Fibroblast of skin of left quadriceps (primary cell): ENCODE measurements at regions not wholly inside any gene's neighbourhood (a gene's known extent, or its start where the extent isn't known, plus 50 kb on each side); places are given as distances from the start of the nearest gene placed in this dataset.
"Not testable (repeated sequence)": the region's sequence is repeated elsewhere in the genome, so short reads cannot be mapped to it uniquely, and the experiment has no call there.

ENCODE experiments used
- DNase-seq, 2 experiments: peaks; one replicate each; pipeline ENCODE4 v3.0.0-alpha.2; 2013; ENCODE audit warnings: low read depth in 2 of 2

DNA sequence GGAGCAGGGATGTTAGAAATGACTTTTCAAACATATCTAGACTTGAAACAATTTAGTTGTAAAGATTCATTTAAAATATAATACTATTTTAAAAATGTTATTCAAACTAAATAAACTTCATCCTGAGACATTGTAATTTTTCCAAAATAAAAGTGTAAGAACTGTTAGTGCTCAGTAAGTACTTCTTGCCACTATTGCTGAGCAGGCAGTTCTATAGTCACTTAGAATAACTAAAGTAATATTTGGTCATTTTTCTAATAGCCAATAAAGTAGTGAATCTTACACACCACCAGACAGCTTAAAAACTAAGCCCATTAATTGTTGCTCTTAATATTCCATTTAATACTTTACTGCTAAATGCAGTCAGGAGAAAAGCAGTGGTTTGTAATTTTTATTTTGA lies 1120.0 kb upstream of the CDH10 start:
- no peak for DNase-seq

DNA sequence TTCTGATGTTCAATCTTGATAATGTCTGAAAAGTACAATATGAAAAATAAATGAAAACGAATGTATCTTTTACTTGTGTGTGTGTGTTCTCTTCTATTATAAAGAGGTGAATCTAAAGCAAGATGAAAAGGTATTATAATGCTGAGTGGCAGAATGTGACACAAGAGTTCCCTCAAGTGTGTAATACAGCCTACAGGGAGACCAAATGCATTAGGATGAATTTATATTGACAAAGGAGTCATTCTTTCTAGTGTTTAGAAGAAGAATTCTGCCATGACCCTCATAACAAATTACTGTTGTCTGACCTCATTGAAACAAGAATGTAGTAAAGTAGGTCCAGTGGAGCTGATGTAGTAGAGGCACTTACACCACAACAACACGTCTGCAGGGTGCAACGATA lies 1119.0 kb upstream of the CDH10 start:
- DNase-seq: no peak

GRCh38 chr5:25754895-25755294 lies 1110.1 kb upstream of the CDH10 start:
- no peak for DNase-seq

GRCh38 chr5:25744908-25745307 lies 1100.1 kb upstream of the CDH10 start:
- no peak for DNase-seq

DNA sequence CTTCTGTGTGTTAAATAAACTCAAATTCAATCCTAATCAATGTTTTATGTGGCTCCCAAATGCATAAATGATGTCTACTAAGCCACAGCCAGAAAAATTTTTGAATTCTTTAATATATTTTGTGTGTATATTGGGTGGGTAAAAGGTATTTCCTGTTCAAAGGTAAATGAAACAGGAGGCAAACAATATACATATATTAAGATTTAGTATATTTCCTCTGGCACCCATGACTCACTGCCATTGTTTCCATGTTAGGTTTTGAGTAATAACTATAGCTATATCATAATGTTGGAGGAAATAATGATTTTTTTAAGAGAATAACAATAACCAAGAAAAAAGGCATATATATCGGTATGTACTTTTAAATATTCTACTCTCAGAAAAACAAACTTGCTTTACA lies 1071.9 kb upstream of the CDH10 start:
- DNase-seq: no peak

GRCh38 chr5:25713259-25713658 lies 1068.5 kb upstream of the CDH10 start:
- DNase-seq: no peak

DNA sequence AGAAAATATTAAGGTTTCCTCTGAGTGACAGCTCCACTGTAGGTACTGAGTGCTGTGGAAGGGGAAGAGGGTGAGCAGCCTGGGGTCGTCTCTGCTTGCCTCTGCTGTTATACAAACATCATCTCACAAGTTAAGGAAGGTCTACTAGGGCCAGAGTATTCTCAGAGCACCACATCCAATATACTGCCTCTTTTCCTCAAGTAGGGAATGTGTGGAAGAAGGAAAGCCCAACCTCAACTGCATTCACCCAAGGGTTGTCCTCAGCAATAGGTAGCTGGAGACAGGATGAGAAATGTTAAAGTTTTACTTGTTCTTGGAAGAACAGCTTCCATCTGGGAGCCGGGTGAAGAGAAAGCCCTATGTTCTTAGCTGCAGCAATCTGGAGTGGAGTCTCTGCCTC lies 1062.3 kb upstream of the CDH10 start:
- no peak for DNase-seq

- DNase-seq: no peak
Observed at GRCh38 chr5:25701936-25702335, 1057.2 kb upstream of the CDH10 start.

DNA sequence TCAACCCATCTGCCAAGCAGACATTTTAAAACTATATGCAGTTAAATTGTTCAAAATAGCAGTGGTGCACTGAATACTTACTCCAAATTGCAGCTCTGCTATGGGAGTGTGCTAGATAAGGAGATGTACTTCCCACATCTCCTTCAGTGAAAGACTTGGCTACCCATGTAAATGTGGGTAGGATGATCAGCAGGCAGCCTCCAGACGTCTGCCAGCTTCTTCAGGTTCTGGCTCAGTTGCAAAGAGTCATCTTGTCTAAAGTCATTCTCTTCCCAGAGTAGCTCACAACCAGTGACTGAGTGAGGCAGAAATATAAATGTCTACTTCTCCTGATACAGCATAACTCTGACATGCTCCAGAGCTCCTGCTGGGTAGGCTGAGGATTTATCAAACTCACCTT lies 1050.0 kb upstream of the CDH10 start:
- DNase-seq: no peak

DNA sequence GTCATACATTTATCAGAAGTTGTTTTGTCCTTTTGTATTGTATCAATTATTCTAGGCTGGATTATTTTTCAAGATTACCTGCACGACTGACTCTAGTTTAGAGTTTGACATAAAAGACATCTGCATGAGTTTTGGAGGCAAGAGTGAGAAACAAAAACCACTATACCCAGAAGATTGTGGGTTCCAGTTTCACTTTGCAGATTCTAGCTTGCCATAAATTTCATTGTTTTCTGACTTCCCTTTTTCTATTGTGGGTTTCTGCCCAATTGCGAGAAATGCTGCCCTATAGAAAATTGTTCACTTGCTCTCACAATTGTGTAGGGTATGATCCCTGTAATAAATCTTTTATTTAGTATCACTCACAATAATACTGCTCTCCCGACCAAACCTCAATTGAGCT lies 1043.4 kb upstream of the CDH10 start:
- DNase-seq: no peak

- DNase-seq: no peak
Observed at GRCh38 chr5:25669645-25670401, 1025.0 kb upstream of the CDH10 start.

GRCh38 chr5:25662610-25663009 lies 1017.8 kb upstream of the CDH10 start:
- no peak for DNase-seq

DNA sequence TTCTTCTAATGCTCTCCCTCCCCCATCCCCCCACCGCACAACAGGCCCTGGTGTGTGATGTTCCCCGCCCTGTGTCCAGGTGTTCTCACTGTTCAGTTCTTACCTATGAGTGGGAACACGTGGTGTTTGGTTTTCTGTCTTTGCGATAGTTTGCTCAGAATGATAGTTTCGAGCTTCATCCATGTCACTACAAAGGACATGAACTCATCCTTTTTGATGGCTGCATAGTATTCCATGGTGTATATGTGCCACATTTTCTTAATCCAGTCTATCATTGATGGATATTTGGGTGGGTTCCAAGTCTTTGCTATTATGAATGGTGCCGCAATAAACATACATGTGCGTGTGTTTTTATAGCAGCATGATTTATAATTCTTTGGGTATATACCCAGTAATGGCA lies 1005.5 kb upstream of the CDH10 start:
- not testable (repeated sequence) for DNase-seq

DNA sequence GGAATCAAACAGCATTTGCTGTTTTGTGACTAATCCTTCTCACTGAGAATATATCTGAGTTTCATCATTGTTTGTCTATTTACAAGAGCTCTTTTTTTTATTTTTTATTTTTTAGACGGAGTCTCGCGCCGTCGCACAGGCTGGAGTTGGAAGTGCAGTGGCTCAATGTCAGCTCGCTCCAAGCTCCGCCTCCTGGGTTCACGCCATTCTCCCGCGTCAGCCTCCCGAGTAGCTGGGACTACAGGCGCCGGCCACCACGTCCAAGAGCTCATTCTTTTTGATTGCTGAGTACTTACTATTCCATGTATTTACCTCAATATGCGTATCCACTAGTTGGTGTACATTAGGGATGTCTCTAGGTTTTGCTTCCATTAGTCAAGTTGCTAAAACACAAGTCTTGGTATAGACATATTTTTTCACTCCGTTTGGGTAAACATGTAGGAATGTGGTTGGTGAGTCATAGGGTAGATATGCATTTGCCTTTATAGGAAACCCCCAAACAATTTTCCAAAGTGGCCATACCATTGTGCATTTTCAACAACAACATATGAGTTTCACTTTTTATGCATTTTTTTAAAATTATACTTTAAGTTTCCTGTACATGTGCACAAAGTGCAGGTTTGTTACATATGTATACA lies 1005.0 kb upstream of the CDH10 start:
- no peak for DNase-seq

GRCh38 chr5:25646421-25647341 lies 1001.9 kb upstream of the CDH10 start:
- no peak for DNase-seq

DNA sequence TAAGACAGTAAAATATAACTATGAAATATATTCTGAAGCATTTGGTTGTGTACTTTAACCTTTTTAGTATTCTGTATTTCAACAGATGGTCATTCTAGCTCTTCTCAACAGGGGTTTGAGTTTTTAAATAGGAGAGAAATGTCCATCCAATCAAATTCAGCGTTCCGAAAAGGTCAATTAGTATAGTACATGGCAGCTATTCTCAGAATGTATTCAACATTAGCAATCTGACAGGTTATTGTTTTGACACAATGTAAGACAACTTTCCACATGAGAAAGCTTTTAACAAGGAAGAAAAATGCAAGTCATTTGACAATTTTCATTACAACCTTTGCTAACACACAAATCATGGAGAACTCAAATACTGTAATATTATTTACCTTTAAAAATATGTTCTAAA lies 996.3 kb upstream of the CDH10 start:
- no peak for DNase-seq

GRCh38 chr5:25619273-25619672 lies 974.5 kb upstream of the CDH10 start:
- no peak for DNase-seq

DNA sequence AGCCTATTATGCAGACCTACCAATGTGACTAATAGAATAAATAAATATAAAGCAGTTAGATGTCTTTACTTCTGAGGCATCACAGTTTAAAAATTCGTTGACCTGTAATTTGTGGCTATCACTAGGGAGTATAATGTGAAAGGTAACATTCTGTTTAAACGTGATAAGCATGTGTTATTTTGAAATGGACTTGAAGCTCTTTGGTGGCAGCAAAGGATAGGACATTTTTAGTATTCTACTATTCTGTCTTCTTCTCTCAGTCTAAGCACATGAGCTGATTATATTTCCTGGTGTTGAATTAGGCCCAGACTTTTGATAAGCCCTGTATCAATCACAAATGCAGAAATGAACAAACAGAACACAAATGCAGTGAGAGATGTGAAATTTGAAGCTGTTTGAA lies 974.0 kb upstream of the CDH10 start:
- no peak for DNase-seq

GRCh38 chr5:25614466-25614865 lies 969.7 kb upstream of the CDH10 start:
- no peak for DNase-seq

DNA sequence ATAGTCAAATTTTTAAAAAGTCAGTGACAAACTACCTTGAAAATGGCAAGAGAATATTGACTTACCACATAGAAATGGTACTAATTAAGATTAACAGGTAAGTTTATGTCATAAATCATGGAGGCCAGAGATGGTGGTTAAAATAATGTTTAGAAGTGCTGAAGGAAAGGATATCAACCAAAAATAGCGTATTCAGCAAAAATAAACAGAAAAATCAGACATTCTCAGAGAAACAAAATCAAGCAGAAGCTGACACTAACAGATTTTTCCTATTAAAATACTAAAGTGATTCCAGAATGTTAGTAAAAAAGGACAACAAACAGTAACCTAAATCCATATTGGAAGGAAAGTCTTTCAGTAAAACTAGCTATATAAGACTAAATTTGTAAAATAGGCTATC lies 959.9 kb upstream of the CDH10 start:
- no peak for DNase-seq

DNA sequence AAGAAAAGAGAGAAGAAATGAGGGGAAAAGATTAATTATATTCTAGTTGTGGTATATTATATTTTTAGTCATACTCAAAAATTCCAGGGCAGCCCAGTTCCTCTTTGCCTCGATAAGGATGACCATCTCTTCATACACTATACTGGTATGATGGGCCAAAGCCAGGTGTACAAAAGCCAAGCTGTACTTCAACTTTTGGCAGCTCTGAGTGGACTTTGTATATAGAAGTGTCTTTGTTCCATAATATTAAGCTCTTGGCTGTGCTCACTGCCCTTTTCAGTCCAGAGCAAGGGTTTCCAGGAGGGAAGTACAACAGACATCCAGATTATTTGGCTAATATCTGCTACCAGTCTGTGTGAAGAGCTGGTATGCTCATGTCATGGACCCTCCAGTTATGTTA lies 934.3 kb upstream of the CDH10 start:
- DNase-seq: no peak

DNA sequence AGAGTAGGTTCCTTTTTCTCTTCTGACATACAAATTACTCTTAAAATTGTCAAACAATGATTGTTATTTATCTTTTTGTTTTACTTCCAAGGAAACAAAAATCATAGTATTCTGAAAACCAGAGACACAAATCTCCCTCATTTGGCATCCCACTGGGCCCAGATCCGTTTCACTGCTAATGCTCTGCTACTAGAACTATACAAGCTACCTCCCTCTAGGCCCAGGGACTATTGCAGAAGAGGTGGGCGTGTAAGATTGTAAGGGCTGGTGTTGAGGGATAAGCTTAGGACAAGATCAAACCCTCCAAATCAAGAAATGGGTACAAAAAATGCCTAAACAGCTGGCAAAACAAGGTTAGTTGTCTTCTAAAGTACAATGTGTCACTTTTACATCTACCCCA lies 928.9 kb upstream of the CDH10 start:
- DNase-seq: no peak
